ENCODE measurements at regions not wholly inside any gene's neighbourhood (a gene's known extent, or its start where the extent isn't known, plus 50 kb on each side); places are given as distances from the start of the nearest gene placed in this dataset.

DNA sequence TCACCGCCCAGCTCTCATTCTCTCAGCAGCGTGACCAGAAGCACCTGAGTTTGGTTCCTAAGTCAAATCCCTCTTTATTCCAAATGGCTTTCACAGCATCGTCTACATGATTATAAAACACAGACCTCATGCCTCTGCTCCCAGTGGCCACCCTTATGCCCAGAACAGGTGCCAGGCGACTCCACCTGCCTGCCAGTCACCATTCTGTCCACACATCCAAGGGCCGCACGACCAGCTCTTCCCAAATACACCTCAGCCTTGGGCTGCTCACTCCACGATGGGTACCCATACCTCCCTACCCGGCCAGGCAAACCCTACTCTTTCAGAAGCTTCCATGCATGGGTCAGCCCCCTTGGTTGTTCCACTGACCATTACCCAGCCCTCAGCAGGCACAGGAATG is 851.6 kb upstream of the SALL3 start:
- DNase-seq (ENCODE audit: low spot score): no peak
- Histone ChIP-seq H3K36me3 (ENCODE audit: insufficient read depth, low read length, poor library complexity, severe bottlenecking) (no peaks in the 10 kb centered on the region), H3K27me3 (replicated peaks; ENCODE audit: insufficient read depth, low read depth, low read length, poor library complexity) (no peaks in the 10 kb centered on the region), H3K4me3 (ENCODE audit: low read depth, low read length, poor library complexity, severe bottlenecking) (no peak overlapping the region), H3K4me1 (ENCODE audit: insufficient read depth, low read length, poor library complexity, severe bottlenecking) (no peaks in the 10 kb centered on the region), H3K27ac (ENCODE audit: low read depth, low read length, poor library complexity, severe bottlenecking) (no peak overlapping the region), H3K9me3 (ENCODE audit: low read depth, low read length, poor library complexity, severe bottlenecking) (peaks cover 36% of the 10 kb centered on the region)
- ChIA-PET POLR2A (ENCODE audit: low non-redundant PET) (no interaction called here), CTCF (no interaction called here)
- TF ChIP-seq, protein P1, sequence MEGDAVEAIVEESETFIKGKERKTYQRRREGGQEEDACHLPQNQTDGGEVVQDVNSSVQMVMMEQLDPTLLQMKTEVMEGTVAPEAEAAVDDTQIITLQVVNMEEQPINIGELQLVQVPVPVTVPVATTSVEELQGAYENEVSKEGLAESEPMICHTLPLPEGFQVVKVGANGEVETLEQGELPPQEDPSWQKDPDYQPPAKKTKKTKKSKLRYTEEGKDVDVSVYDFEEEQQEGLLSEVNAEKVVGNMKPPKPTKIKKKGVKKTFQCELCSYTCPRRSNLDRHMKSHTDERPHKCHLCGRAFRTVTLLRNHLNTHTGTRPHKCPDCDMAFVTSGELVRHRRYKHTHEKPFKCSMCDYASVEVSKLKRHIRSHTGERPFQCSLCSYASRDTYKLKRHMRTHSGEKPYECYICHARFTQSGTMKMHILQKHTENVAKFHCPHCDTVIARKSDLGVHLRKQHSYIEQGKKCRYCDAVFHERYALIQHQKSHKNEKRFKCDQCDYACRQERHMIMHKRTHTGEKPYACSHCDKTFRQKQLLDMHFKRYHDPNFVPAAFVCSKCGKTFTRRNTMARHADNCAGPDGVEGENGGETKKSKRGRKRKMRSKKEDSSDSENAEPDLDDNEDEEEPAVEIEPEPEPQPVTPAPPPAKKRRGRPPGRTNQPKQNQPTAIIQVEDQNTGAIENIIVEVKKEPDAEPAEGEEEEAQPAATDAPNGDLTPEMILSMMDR (conservative IDR thresholded peaks at IDR 0.05; ENCODE audit: low read depth, low read length): no peak
- no peak for TF ChIP-seq EZH2 (IDR thresholded peaks at IDR 0.05; ENCODE audit: borderline replicate concordance, low read depth, low read length, poor library complexity, severe bottlenecking)
- BruUV-seq (replicated peaks): no TSS peak
- intact Hi-C loops (cut with micrococcal nuclease; ENCODE audit: unreplicated experiment): no loop called here

DNA sequence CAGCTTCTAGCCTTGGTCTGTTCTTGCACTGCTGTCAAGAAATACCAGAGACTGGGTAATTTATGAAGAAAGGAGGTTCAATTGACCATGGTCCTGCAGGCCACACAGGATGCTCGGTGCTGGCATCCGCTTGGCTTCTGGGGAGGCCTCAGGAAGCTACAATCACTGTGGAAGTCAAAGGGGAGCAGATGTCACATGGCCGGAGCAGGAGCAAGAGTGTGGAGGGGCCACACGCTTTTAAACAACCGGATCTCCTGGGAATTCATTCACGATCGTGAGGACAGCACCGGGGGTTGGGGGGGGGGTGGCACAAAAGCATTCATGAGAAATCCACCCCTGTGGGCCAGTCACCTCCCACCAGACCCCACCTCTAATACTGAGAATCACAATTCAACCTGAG is 850.4 kb upstream of the SALL3 start:
- ChIA-PET POLR2A (ENCODE audit: low non-redundant PET) (no interaction called here), CTCF (no interaction called here)
- H3K4me1 ChIP-seq (ENCODE audit: insufficient read depth, low read length, poor library complexity, severe bottlenecking): no peaks in the 10 kb centered on the region
- H3K27ac ChIP-seq (ENCODE audit: low read depth, low read length, poor library complexity, severe bottlenecking): no peak overlapping the region
- TF ChIP-seq EZH2 (IDR thresholded peaks at IDR 0.05; ENCODE audit: borderline replicate concordance, low read depth, low read length, poor library complexity, severe bottlenecking): no peak
- TF ChIP-seq, protein P1 (conservative IDR thresholded peaks at IDR 0.05; ENCODE audit: low read depth, low read length): no peak
- peaks cover 23% of the 10 kb centered on the region for H3K9me3 ChIP-seq (ENCODE audit: low read depth, low read length, poor library complexity, severe bottlenecking)
- intact Hi-C loops (cut with micrococcal nuclease; ENCODE audit: unreplicated experiment): no loop called here
- BruUV-seq (replicated peaks): no TSS peak
- H3K36me3 ChIP-seq (ENCODE audit: insufficient read depth, low read length, poor library complexity, severe bottlenecking): no peaks in the 10 kb centered on the region
- no peak overlapping the region for H3K4me3 ChIP-seq (ENCODE audit: low read depth, low read length, poor library complexity, severe bottlenecking)
- DNase-seq (ENCODE audit: low spot score): no peak
- H3K27me3 ChIP-seq (replicated peaks; ENCODE audit: insufficient read depth, low read depth, low read length, poor library complexity): no peaks in the 10 kb centered on the region

- no TSS peak for BruUV-seq (replicated peaks)
These were observed 849.1 kb upstream of the SALL3 start for GRCh38 chr18:78130232-78131195.

More at GRCh38 chr18:78130232-78131195, 849.1 kb upstream of the SALL3 start:
- ChIA-PET POLR2A (ENCODE audit: low non-redundant PET) (no interaction called here), CTCF (no interaction called here)
- Histone ChIP-seq H3K9me3 (ENCODE audit: low read depth, low read length, poor library complexity, severe bottlenecking) (peaks cover 23% of the 10 kb centered on the region), H3K4me3 (ENCODE audit: low read depth, low read length, poor library complexity, severe bottlenecking) (no peak overlapping the region), H3K27me3 (replicated peaks; ENCODE audit: insufficient read depth, low read depth, low read length, poor library complexity) (no peaks in the 10 kb centered on the region), H3K27ac (ENCODE audit: low read depth, low read length, poor library complexity, severe bottlenecking) (no peak overlapping the region), H3K36me3 (ENCODE audit: insufficient read depth, low read length, poor library complexity, severe bottlenecking) (no peaks in the 10 kb centered on the region), H3K4me1 (ENCODE audit: insufficient read depth, low read length, poor library complexity, severe bottlenecking) (no peaks in the 10 kb centered on the region)
- TF ChIP-seq, protein P1 (conservative IDR thresholded peaks at IDR 0.05; ENCODE audit: low read depth, low read length): no peak
- no peak for TF ChIP-seq EZH2 (IDR thresholded peaks at IDR 0.05; ENCODE audit: borderline replicate concordance, low read depth, low read length, poor library complexity, severe bottlenecking)
- no peak for DNase-seq (ENCODE audit: low spot score)
- intact Hi-C loops (cut with micrococcal nuclease; ENCODE audit: unreplicated experiment): no loop called here
